SJSA1 (cell line): ENCODE measurements at regions not wholly inside any gene's neighbourhood (a gene's known extent, or its start where the extent isn't known, plus 50 kb on each side); places are given as distances from the start of the nearest gene placed in this dataset.
A peak's percentile ranks its signal among the peaks of the same experiment; 100 is the strongest.

Experiments used
- DNase-seq, 2 experiments: peaks; one replicate each; pipeline ENCODE4 v3.0.0-alpha.2; 2015 to 2020; ENCODE audit warnings: low spot score in 2 of 2, low read depth in 1 of 2
- H3K27ac ChIP-seq: fragments of 250-450 bp; sonication (Bioruptor Pico); 2 replicates; pipeline ENCODE4 v1.5.1; 2020; ENCODE audit warnings: mild to moderate bottlenecking, moderate library complexity
- H3K27me3 ChIP-seq: fragments of 250-450 bp; sonication (Bioruptor Pico); replicated peaks from 2 replicates; pipeline ENCODE4 v1.5.1; 2020; ENCODE audit warnings: mild to moderate bottlenecking, moderate library complexity
- H3K36me3 ChIP-seq: fragments of 250-450 bp; sonication (Bioruptor Pico); 2 replicates; pipeline ENCODE4 v1.5.1; 2020; ENCODE audit warnings: mild to moderate bottlenecking
- H3K4me1 ChIP-seq: fragments of 250-450 bp; sonication (Bioruptor Pico); replicated peaks from 2 replicates; pipeline ENCODE4 v1.6.1; 2021; ENCODE audit warnings: mild to moderate bottlenecking
- H3K4me3 ChIP-seq: fragments of 250-450 bp; sonication (Bioruptor Pico); 2 replicates; pipeline ENCODE4 v1.5.1; 2020; ENCODE audit warnings: mild to moderate bottlenecking
- H3K9me3 ChIP-seq: fragments of 250-450 bp; sonication (Bioruptor Pico); replicated peaks from 2 replicates; pipeline ENCODE4 v1.5.1; 2020; ENCODE audit warnings: mild to moderate bottlenecking

DNA sequence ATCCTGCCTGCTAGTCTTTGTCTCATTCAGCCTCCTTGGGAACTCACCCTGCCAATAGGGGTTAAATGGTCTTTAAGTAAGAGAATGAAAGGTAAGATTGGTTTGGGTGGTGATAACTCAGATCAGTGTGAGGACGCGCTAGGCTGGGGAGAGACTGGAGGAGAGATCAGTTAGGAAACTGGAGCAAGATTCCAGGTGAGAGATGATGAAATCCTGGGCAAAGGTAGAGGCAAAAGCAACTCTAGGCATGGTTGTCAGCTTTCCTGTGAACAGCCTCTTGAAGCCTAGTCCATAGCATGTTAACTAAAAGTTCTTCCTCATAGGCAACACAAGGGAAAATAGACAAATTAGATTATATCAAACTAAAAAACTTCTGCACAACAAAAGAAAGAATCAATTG, 145.2 kb upstream of the ANKRD28 start:
- H3K36me3 ChIP-seq, result no peaks in the 10 kb centered on the region
- H3K9me3 ChIP-seq, result no peaks in the 10 kb centered on the region
- H3K4me1 ChIP-seq, result no peaks in the 10 kb centered on the region; the same call in 1 of the 2 replicates
- H3K27me3 ChIP-seq, result no peaks in the 10 kb centered on the region
- H3K27ac ChIP-seq, result no peak overlapping the region
- no peak overlapping the region for H3K4me3 ChIP-seq
- DNase-seq, result no peak

DNA sequence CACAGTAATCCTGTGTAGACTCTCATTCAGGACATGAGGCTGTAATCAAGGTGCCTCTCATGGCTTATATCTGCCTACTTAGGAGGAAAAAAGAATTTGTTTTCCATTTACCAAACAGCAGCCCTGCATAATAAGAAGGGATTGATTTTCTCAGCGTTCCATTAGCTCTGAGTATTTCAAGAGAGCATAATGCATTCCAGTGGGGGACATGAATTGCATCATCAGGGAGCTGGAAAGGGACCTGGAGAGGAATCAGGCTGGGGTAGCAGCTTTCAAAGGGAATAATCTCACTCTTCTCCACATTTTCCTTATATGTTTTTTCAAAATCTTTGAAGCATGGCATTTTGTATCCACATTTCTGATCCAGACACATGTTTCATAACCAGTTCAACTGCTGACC, 150.6 kb upstream of the ANKRD28 start:
- H3K9me3 ChIP-seq, result no peaks in the 10 kb centered on the region

DNA sequence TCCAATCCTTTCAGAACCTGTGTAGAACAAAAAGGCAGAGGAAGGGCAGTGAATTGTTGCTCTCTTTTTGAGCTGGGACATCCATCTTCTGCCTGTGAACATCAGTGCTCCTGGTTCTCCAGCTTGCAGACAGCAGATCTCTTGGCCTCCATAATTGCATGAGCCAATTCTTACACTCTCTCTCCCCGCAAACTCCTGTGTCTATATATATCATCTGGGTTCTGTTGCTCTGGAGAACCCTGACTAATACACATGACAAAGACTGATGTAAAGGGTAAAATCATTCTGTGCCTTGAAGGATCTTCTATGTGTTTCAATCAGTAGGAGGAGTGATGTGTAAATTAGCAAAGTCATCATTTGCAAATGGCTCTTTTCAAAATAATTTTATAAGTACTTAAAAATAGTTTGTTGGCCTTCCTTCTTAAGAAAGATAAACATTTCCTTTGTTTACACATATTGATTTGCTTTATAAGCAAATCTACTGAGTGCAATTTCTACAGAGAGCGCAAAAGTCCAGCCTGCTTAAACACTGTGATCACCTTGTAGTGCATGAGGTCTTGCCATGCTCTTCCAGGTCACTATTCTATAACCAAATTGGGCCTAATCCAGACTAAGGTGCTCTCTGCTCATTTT, 154.9 kb upstream of the ANKRD28 start:
- Histone ChIP-seq H3K36me3 (no peaks in the 10 kb centered on the region), H3K9me3 (no peaks in the 10 kb centered on the region), H3K27ac (no peak overlapping the region), H3K4me3 (no peak overlapping the region), H3K27me3 (no peaks in the 10 kb centered on the region), H3K4me1 (no peaks in the 10 kb centered on the region)
- DNase-seq, result no peak

More for the DNA sequence above, 150.6 kb upstream of the ANKRD28 start:
- DNase-seq, result no peak
- no peak overlapping the region for H3K4me3 ChIP-seq
- H3K4me1 ChIP-seq, result no peaks in the 10 kb centered on the region
- H3K27me3 ChIP-seq, result no peaks in the 10 kb centered on the region
- H3K36me3 ChIP-seq, result no peaks in the 10 kb centered on the region
- H3K27ac ChIP-seq, result no peak overlapping the region

DNA sequence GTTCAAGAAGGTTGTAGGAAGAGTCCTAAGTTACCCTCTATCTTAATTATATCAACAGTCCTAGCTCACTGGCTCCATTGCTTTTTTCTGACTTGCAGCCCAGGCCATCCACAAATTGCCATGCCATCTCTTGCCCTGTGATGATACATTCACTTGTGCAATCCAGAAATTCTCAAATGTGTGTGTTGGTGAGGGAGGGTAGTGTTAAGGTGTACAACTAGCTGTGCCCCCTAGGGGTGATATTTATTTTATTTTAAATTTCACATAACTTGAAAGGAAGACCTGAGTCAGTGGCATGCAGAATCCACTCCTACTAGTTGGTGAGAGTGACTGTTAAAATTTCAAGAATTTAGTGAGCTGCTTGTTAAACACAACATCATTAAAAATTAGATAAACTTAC, 156.1 kb upstream of the ANKRD28 start:
- no peaks in the 10 kb centered on the region for H3K4me1 ChIP-seq
- no peaks in the 10 kb centered on the region for H3K36me3 ChIP-seq
- no peak for DNase-seq
- no peaks in the 10 kb centered on the region for H3K27me3 ChIP-seq
- no peak overlapping the region for H3K4me3 ChIP-seq
- no peak overlapping the region for H3K27ac ChIP-seq
- H3K9me3 ChIP-seq, result no peaks in the 10 kb centered on the region

DNA sequence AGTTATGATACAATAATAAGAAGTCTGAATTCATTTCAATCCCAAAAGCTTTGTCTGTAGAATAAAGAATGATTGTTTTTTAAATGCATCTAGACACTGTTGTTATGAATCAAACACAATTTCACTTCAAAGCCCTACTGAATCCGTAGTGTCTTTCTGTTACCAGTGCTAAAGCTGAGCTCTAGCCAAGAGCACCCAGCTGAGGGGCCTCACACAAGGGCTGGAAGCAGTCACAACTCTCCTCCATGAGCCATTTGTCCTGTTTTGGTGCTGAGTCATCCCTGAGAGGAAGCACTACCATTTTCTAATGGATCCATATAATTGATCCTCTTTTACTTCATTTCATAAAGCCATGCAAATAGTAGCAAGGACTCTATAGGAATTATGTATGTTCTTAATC, 158.2 kb upstream of the ANKRD28 start:
- Histone ChIP-seq H3K36me3 (no peaks in the 10 kb centered on the region), H3K27me3 (no peaks in the 10 kb centered on the region), H3K9me3 (no peaks in the 10 kb centered on the region), H3K4me3 (no peak overlapping the region), H3K4me1 (no peaks in the 10 kb centered on the region), H3K27ac (no peak overlapping the region)
- DNase-seq, result no peak

DNA sequence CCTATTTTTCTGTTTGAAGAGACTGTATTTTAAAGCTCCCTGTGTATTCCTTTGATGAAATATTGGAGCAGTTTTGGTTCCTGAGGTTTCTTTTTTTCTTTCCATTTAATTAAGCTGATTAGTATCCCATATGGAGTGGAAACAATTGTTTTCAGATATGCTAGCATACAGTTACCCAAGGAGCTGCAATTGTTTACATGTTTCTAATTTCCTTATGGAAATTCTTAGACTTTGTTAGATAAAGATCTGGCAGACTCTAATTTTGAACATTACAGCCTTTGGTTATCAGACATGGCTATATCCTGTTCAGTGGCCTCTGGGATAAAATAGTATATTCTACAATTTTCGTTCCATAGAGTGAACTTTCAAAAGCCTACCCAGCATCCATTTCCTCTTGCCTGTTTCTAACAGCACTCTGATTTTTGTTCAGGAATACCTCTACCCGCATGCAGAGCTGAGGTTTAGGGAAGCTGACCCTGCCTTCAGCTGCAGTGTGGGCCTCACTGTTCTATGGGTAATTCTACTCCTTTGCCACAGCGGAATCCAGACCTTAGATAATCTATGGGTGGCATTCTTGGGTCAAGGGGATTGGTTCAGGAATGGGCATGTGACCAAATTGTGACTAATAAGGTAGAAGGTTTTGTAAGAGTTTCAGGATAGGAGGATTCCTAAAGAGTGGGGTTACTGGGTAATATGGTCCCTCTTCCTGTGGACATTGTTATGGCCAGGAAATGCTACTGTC, 161.1 kb upstream of the ANKRD28 start:
- no peak for DNase-seq
- Histone ChIP-seq H3K4me3 (no peak overlapping the region), H3K9me3 (no peaks in the 10 kb centered on the region), H3K27ac (no peak overlapping the region), H3K36me3 (no peaks in the 10 kb centered on the region), H3K4me1 (no peaks in the 10 kb centered on the region; the same call in 1 of the 2 replicates), H3K27me3 (no peaks in the 10 kb centered on the region)

DNA sequence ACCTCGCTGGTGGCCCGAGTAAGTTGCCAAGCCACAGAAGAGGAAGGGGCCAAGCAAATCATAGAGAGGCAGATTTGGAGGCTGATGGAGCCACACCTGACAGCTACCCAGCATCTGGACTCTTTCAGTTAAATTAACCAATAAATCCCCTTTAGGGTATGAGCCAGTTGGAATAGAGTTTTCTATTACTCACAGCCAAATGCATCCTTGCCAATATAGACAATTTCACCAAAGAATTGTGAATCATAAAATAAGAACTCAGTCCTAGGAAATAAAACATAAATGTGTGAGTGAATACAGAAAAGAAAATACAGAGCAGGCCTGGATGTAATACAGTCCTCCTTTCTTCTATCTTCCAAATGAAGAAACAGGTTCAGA, 161.6 kb upstream of the ANKRD28 start:
- Histone ChIP-seq H3K27me3 (no peaks in the 10 kb centered on the region), H3K4me1 (peaks cover 4% of the 10 kb centered on the region), H3K27ac (no peak overlapping the region), H3K4me3 (no peak overlapping the region), H3K36me3 (no peaks in the 10 kb centered on the region), H3K9me3 (no peaks in the 10 kb centered on the region)
- no peak for DNase-seq

DNA sequence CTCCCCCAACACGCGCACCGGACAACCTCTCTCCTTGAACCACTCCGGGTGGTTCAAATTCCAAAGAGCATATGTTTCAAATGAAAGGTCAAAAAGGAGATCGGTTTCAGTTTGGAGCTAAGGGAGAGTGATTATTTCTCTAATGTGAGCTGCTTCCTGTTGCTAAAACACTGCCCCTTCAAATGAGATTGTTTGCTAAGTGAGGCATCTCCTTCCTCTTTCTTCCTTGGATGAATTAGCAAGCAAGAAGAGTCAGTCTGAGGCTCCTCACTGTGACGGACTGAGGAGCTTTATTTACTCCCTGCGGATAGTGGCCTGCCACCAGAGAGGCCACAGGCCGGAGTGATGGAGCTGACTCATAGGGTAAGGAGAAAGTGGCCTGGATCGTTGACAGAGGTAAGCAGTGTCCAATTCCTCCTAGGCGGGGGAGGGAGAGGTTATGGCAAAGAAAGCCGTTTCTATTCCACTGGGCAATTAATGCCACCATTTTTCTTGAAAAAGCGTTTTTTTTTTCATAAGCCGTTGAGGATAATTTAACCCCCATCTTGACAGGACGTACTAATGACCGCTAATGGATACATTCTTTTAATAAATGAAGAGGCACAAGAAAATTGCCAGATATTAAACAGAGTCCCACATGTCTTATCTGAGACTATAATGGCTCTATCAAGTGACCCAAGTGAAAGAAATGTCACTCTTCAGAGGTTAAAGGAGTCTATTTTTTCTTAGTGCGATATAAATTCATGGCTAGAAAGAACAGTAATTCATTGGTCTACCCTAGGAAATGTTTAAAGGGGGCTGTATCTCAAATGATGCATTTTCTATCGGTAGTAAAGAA, 167.0 kb upstream of the ANKRD28 start:
- Histone ChIP-seq H3K9me3 (no peaks in the 10 kb centered on the region), H3K4me3 (peak overlapping the region; percentile 18), H3K27ac (peak overlapping the region; percentile 58), H3K4me1 (peaks cover 12% of the 10 kb centered on the region), H3K36me3 (no peaks in the 10 kb centered on the region), H3K27me3 (no peaks in the 10 kb centered on the region)
- DNase-seq, result peak; percentile 51 to 56

DNA sequence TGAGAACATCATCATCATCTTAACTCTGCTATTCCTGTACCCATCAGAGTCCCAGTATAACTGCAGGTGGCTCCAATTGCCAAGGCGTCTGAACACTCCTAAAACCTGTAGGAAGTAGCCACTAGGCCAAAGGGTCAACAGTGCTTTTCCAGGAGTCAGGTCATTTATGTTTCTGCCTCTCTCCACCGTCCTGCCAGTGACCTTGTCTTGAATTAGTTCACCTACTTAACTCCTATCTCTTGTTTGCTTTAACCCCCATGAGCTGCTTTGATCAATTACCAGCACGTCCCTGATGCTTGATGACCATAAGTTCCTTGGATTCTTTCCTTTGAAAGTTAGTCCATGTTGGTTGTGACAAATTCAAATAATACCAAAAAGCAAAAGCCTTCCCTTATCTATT, 169.8 kb upstream of the ANKRD28 start:
- H3K9me3 ChIP-seq, result no peaks in the 10 kb centered on the region
- H3K4me1 ChIP-seq, result peaks cover 12% of the 10 kb centered on the region
- no peak overlapping the region for H3K4me3 ChIP-seq
- H3K36me3 ChIP-seq, result no peaks in the 10 kb centered on the region
- no peak overlapping the region for H3K27ac ChIP-seq
- no peak for DNase-seq
- H3K27me3 ChIP-seq, result no peaks in the 10 kb centered on the region

DNA sequence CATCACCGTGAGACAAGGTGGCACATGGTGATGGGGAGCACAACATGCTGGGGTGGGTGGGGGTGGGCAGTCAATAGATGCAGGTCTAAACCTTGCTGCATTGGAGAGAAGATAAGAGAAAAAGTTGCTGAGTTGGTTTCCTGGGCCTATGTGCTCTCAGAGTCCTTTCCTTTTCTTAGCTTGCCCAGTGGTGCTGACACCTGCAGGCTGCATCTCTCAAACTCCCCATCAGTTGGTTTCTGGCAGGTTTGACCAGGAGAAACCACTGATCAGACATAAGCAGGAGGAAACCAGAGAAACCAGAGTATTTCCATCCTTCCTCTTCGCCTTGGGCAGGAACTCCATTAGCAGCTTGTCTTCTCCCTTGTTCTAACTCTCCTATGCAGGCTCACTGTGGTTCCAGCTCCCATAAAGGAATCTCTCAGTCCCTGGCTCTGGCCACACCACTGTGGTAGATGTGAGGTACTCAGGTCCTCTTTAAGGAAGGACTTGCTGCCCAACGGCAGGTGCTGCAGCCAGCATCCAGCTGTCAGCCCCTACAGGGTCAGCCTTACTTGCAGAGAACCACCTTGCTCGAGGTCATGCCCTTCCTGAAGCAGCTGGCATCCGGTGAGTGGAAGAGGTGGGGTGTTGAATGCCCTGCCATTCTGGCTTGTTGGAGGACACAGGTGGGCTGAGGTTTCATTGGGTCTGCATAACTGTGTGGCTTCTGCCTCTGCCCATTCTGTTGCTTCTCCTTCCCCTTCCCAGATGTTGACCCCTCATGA, 172.3 kb upstream of the ANKRD28 start:
- Histone ChIP-seq H3K4me3 (no peak overlapping the region), H3K36me3 (no peaks in the 10 kb centered on the region), H3K27ac (no peak overlapping the region), H3K27me3 (no peaks in the 10 kb centered on the region), H3K9me3 (no peaks in the 10 kb centered on the region), H3K4me1 (peaks cover 1% of the 10 kb centered on the region)
- DNase-seq, result no peak

DNA sequence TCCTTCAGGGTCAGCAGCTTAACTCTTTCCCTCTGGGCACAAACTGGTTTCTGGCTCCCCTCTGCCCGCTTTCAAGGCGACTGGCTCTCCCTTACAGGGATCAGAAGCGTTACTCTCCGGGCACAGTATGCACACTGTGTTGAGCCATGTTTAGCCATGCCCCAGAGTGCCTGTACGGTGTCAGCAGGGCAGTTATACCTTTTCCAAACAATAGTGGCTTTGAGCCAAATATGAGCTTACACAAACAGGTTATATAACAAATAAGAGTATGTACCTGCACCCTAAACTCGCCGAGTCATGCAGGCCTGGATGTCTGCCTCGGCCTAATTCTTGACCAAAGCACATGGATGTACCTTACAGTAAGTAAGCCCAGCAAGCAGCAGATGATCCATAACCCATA, 175.6 kb upstream of the ANKRD28 start:
- no peaks in the 10 kb centered on the region for H3K36me3 ChIP-seq
- H3K4me3 ChIP-seq, result no peak overlapping the region
- H3K4me1 ChIP-seq, result peaks cover 12% of the 10 kb centered on the region
- DNase-seq, result no peak
- no peaks in the 10 kb centered on the region for H3K27me3 ChIP-seq
- no peaks in the 10 kb centered on the region for H3K9me3 ChIP-seq
- H3K27ac ChIP-seq, result no peak overlapping the region

DNA sequence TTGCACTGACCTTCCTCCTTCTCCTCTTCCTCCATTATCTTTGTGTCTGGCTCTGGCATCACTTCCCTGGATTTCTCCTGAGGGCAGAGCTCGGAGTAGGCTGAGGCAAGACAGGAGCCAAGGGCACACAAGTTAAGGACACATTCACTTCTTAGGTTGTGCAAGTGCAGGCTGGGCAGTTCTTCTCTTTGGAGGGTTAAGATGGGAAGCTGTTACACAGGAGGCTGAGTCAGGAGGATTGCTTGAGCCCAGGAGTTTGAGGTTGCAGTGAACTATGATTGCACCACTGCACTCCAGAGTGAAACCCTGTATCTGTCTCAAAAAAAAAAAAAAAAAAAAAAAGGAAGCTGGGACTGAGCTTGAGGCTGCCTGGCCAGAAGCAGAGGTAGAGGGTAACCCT, 176.2 kb upstream of the ANKRD28 start:
- no peaks in the 10 kb centered on the region for H3K27me3 ChIP-seq
- H3K9me3 ChIP-seq, result no peaks in the 10 kb centered on the region
- no peak overlapping the region for H3K27ac ChIP-seq
- peaks cover 12% of the 10 kb centered on the region for H3K4me1 ChIP-seq
- DNase-seq, result no peak
- no peak overlapping the region for H3K4me3 ChIP-seq
- no peaks in the 10 kb centered on the region for H3K36me3 ChIP-seq

DNA sequence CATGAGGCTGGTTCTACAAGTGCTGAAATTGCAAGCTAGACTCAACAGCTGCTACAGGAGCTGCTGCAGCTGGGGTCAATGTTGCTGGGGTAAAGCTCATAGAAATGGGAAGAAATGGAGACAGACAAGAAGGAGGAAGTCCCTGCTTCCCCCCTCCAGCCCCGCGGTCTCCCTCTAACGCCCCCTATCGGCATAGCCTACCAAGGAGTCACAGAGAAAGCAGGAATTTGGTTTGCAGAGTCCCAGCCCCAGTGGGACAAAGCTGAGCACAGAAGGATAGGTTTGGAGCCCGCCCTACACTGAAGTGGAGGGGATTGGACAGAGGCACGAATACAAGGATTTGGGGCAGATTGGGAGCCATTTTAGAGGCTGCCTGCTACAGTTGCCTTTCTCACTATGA, 176.9 kb upstream of the ANKRD28 start:
- no peak overlapping the region for H3K27ac ChIP-seq
- no peak overlapping the region for H3K4me3 ChIP-seq
- no peak for DNase-seq
- H3K27me3 ChIP-seq, result no peaks in the 10 kb centered on the region
- no peaks in the 10 kb centered on the region for H3K36me3 ChIP-seq
- peaks cover 12% of the 10 kb centered on the region for H3K4me1 ChIP-seq
- H3K9me3 ChIP-seq, result no peaks in the 10 kb centered on the region
